NCI-H1930 (cell line): ENCODE measurements at regions not wholly inside any gene's neighbourhood (a gene's known extent, or its start where the extent isn't known, plus 50 kb on each side); places are given as distances from the start of the nearest gene placed in this dataset.
"Not testable (repeated sequence)": the region's sequence is repeated elsewhere in the genome, so short reads cannot be mapped to it uniquely, and the experiment has no call there.

ENCODE experiments used
- DNase-seq, 2 experiments: peaks; one replicate each; lab custom pipeline; 2025; lab: John Stamatoyannopoulos, UW

DNA sequence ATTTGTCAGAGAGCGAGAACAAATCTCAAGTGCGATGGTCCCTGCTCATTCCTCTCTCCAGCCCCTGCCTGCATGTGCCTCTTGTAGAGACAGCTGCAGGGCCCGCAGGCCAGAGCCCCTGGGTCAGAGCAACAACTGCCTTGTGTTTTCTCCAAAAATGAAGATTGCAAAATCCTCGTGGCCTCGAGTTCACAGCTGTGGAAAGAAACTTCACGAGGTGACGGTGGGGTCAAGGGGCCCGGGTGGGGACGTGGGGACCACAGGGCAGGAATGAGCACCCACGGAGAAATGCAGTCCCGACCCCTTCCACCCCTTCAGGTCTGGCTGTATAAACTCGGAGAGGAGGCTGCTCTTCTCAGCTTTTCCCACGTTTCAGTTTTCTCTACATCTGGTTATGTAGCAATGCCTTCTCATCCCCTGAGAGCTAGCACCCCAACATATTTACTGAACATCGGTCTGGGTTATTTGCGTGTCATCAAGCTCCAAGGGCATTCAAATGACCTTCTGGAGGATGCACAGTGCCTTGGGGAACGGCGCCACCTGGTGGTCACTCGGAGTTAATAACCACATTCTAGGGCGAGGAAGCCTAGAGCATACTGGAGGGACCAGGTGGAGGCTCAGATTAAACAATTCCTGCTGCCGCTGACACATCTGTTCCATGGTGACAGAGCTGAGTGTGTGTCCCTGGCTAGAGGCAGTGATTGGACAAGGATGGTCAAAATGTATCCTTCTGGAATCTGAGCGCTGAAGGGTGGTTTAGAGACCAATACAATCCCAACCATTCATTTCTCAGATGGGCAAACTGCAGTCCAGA, 91.4 kb upstream of the CYRIA start:
- DNase-seq: peak; percentile 5 to 41

DNA sequence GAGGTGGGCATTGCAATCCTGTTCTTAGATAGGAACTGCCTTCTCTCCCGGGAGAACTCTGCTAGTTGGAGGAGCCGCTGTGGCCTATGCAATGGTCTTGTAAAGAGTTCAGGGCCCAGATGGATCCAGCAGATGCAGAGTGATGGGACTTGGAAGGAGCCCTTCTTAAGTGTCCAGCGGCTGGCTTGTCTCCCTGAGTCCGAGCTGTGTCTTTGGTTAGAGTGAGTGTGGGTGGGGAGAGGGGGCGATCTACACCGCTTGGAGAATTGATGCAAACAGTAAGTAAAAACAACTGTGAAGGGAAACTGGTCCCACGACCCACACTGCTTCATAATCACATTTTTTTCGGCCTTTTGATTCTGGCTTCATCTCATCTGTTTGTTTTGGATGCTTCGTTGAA, 89.8 kb upstream of the CYRIA start:
- DNase-seq: no peak

DNA sequence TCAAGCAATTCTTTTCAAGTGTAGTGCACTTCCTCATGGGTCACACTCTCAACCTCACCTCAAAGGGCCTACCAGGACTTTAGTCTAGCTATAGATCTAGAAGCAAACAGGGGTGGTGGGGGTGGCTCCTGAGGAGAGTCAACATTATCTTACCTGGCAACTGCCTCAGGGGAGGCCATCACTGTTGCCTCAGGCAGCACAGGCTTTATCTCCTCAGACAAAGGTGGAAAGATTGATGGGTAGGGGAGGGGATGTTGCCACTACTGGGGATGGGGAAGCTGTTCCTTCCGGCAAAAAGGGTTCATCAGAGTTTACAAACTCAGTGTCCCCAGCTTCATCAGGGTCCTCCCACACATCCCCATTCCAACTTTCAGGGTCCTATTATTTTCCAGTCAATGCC, 87.4 kb upstream of the CYRIA start:
- DNase-seq: not testable (repeated sequence)

DNA sequence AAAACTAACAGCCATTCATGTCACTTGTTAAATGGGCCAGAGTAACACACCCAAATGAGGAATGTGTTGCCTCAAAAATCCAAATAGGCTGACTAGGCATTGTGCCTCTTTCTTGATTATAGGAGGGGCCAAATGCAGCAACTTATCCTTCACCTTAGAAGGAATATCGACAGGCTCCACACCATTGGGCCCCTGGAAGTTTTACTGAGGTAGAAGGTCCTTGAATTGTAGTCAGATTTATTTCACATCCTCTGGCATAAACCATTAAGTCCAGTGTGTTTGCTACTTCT, 85.2 kb upstream of the CYRIA start:
- not testable (repeated sequence) for DNase-seq

DNA sequence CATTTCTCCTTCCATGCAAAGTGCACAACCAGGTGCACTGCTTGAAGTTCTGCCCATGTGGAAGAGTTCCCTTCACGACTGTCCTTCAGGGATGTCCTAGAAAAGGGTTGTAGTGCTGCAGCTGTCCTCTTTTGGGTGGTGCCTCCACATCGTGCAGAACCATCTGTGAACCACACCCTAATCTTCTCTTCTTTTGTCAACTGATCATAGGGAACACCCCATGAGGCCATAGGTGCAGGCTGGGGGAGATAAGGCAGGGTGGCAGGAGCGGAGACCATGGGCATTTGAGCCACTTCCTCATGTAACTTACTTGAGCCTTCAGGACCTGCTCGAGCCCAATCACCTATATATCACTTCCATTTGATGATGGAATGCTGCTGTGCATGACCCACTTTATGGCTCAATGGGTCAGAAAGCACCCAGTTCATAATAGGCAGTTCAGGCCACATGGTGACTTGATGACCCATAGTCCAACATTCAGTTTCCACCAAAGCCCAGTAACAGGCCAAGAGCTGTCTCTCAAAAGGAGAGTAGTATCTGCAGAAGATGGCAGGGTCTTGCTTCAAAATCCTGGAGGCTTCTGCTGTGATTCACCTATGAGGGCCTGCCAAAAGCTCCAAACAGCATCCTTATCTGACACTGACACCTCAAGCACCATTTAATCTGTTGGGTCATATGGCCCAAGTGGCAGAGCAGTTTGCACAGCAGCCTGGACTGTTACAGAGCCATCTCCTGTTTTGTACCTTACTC, 84.7 kb upstream of the CYRIA start:
- no peak for DNase-seq

DNA sequence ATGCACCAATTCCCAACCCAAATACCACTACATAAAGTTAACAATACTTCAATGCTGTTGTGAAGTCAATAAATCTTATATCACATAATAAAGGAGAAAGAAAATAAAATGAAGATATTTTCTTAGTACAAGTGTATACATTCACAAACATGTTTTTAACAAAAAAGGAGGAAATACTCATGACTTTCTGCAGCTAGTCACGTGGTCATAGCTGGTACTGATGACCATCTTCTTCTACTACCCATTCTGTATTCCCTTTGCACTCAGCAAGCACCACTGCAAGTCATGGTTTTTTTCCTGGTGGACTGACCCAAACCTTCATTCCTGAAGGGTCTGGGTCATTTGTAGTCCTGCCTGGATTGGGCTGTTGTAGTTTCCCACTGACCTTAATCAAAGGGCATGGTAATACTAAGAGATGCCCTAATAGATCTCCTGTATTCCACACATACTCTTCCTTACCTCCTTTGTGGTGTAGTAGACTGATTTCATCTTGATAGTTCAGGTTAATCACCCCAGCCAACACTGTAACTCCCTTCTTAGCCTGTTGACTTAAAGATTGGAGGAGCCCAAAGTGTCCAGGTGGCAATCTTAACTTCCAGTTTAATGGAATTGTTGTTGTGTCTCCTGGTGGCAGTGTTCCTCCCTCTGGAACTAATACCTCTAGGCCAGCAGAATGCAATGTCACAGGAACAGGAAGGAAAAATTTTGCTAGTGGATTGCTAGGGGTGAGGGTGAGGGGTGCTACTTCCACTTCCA, 83.1 kb upstream of the CYRIA start:
- not testable (repeated sequence) for DNase-seq

DNA sequence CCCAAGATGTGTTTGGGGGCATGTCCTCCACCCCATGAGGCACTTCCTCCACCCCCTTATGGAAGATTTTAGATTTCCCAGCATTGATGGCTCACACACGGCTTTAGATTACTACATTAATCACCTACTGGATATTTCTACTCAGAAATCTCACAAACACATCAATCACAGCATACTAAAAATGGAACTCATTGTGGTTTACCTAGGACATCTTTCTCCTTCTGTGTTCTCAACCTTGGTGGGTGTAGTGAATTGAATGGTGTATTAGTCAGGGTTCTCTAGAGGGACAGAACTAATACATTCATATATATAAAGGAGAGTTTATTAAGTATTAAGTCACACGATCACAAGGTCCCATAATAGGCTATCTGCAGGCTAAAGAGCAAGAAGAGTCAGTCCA, 82.1 kb upstream of the CYRIA start:
- no peak for DNase-seq

DNA sequence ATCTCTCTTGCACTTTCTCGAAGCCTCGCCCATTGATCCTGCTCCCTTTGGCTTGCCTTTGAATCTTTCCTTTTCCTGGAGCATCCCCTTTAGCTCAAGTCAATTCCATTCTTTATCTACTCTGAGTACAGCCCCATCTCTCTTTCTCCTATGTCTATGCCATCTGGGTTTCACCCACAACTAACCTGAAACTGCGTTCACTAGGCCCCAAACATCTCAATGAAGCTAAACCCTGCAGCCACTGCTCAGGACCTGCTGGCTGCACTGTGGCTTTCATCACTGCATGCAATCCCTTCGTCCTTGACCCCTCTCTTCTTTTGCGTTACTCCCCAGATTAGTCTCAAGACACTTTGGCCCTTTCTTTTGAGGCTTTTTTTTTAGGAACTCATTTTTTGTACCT, 81.6 kb upstream of the CYRIA start:
- DNase-seq: no peak

DNA sequence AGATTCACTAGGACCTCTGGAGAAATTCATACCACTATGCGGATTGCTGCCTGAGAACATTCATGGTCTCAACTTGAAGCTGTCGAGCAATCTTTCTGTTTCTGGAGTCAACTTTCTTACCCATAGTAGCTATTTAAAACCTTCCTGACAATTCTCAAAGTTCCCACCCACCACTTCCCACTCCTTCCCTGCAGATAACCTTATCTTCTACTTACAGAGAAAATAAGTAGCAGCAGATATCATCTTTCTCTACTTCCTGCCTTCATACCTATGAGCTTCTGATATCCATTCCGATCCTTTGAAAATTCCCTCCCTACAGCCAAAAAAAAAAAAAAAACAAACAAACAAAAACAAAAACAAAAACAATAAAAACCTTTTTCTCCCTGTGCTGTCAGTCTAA, 81.2 kb upstream of the CYRIA start:
- no peak for DNase-seq

DNA sequence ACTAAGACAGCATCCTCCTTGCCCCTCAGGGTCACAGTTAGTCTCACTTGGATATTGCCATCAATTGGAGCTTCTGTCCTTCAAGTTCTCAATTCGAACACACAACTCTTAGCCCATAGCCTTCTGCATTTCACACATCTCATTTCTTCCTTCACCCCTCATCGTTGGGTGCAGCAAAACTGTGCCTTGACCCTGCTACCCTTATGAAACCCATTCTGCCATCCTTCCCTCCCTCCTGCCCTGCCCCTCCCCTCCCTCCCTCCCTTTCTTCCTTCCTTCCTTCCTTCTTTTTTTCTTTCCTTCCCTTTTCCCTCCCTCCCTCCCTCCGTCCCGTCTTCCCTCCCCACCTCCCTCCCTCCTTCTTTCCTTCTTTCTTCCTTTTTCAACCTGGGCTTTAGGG, 80.7 kb upstream of the CYRIA start:
- DNase-seq: no peak

DNA sequence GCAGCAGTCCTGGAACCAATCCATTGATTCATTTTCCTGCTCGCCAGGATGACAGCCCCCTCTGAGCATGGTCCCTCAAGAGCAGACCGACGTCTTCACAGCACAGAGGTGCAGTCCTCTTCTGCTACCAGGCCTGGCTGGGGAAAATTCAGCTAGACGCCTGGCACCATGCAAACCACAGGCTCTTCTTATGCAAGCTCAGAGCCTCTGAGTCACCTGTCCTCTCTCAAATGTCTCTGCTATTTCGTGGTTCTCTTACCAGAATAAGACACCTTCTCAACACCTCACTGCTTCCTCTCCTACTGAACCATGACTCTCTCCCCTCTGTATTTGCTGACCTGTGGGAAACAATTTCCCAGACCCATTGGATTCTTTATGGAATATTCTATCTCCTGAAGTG, 79.8 kb upstream of the CYRIA start:
- no peak for DNase-seq

DNA sequence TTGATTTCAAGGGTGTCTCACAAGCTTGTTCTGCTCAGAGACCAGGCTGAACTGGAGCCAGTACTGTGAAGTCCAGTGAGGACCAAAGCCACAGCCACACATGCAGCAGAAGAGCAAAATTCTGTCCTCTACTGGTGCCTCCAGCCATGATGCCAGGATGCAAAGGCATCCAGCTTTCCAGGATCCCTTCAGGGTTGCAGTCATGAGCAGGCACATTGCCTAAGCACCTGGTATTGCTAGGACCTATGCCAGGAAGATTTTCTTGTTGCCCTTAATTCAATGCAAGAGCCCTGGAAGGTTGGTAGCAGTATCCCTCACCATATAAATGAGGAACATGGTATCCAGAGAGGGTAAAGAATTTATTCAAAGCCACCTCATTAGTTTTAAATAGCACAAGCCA, 78.9 kb upstream of the CYRIA start:
- no peak for DNase-seq

DNA sequence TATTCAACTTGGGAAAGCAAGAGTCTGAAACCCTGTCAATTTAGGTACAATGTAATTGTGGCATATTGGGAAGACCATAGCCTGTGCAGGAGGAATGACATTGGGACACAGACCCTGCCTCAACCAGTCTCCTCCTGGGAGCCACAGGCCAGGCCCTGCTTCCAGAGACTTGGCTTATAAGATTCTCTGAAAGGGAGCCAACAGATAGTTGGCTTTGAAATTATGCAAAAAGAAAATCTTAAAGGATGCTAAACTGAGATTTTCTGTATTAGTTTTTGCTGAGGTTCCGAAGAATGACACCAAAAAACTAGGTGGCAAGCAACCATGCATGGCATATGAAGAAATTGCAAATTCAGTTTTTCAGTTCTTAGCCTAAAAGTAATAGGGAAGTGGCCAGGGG, 76.4 kb upstream of the CYRIA start:
- no peak for DNase-seq

DNA sequence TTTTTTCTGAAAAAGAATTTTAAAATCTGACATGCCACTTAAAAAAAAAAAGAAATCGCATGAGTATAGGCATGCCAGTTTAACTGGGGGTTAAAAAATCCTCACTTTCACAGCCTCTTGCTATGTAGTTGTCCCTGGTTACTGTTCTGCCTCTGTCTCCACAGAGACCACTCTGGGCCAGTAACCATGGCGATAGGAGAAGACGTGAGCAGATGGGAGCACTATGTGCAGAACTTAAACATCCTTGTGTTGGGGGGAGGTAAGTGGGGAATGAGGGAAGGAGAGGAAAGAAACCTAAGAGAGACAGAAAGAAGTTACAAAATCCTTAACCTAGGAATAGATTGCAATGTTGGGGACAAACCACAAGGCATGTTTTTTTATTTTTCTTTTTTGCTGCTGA, 75.9 kb upstream of the CYRIA start:
- DNase-seq: no peak

DNA sequence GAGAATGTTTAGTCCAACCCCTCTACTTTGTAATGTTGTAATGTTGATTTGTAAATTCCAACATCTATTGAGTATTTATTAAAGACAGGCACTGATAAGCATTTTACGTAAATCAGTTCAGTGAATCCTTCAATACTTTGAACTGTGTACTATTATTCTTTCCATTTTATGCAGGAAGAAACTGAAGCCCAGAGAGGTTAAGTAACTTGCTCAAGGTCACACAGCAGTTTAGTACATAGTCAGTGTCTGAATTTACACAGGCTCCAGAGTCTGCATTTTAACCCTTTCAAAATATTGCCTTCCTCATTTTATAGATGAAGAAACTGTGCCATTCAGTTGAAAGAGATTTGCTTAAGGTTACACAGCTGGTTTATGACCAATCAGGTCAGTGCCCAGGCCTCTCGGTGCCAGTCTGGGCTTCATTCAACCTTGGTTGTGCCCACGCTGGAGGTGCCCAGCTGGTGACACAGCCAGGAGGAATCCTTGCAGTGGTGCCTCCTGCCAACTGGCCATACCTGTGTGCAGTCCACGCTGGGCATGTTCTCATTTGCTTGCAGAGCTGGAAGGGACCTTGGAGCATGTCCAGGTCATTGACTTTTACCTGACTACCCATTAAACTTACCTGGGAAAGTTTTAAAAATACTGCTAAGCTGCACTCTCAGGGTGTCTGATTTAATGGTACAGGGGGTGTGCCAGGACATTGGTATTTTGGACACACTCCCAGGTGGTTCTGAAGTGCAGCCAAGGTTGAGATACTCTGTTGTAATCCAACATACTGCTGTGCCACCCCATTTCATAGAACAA, 74.3 kb upstream of the CYRIA start:
- DNase-seq: no peak

DNA sequence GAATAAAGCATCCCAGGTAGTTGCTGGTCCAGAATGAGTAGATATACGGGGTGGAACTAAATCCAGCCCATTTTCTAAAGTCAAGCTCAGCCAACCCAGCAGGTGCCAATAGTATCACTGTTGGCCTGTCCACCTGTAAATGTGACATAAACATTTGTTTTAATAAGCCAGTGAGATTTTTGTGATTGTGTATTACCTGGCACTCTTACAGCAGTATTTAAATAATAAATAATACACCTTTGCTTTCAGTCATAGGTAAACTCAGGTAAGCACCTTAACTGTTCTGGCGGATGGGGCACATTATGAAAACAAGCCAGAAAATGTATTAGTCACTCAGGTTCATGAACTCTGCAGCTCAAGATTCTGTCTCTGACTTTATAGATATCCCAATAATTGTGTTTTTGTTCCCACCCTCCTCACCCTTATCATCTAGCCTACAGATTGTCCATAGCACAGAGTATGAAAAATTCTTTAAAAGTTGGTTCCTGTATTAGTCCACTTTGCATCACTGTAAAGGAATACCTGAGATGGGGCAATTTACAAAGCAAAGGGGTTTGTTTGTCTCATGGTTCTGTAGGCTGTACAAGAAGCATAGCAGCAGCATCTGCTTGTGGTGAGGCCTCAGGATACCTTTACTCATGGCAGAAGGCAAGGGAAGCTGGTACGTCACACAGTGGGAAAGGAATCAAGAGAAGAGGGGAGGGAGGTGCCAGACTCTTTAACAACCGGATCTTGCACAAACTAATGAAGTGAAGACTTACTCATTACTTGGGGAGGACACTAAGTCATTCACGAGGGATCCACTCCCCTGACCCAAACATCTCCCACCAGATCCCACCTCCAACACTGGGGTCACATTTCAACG, 73.0 kb upstream of the CYRIA start:
- no peak for DNase-seq

DNA sequence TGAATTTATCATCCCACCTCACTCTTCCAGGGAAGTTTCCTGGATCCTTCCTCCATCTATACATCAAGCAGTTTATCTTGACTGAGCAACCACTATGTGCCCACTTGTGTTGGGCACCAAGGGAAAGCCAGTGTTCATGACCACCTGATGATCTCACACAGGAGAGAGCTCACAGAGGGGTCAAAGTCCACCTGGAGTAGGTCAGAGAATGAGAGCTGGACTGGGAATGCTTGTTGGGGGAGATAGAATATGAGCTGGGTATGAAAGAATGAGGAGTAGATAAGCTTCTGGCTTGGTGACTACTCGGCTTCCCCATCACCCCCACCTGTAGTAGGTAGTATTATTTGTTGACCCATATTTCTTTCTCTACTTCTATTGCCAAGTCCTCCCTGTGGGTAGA, 72.2 kb upstream of the CYRIA start:
- DNase-seq: no peak

DNA sequence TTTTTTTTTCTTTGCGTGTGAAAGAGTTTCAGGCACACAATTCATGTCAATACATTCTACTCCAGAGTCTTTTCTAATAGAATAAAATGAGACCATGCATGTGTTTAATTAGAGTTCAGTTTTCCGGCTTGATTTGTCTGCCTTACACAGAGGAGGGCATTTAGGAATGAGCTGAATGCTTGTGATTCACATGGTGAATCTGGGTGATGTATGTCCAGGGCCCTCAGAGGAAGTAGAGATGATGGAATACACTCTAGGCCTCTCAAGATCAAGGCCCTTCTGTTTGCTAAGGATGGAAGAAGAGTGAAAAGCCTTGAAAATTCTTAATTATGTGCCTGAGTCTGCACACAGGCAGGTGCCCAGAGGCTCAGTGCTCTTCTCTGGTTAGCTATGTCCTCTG, 71.0 kb upstream of the CYRIA start:
- DNase-seq: no peak

DNA sequence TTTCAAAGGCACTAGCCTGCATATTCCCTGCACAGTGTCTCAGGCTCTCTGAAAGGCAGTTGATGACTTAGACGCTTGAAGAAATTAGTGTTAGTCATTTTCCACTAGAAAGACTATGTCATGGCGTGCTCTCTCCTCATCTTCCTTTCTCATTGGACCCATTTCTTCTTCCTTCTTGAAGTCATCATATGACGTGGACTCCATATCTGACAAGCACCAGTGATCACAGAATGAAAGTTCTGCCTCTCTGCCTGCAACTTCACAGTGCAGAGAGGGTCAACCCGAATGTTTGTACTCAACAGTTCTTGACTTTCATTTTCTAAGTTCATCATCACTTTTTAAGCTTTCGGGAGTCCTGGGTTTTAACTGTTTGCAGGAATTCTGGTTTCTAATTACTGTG, 63.7 kb upstream of the CYRIA start:
- no peak for DNase-seq

DNA sequence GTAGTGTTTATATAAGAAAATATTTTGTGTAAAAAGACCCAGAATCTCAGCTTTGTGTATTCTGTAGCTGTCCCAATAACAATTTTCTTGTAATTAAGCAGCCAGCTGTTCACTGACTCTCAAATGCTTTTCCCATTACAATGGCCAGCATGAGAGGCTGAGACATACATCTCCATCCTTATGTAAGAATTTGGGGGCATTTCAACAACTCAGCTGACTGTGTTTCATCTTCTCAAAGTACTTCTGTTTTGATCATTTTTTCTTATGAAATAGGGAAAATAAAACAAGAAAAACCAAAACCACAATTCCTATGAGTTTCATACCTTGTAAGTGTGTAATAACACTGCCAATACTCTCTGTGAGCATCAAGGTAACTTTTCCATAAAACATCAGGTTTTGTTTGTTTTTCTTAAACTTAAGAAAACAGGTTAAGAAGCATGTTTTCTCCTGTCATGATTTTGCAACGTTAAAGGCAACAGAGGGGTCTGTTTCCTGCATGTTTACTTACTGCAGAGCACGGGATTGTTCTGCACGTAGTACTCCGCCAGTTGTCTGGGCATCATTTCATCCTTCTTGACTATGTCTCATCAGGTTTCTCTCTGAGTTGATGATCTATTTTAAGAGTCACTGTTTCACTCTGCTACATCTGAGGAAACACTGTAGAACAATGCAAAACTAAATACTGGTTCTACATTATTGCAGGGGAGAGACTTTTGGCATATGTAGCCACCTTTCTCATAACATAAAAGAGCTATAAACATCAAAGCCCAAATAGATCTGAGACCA, 62.9 kb upstream of the CYRIA start:
- no peak for DNase-seq

DNA sequence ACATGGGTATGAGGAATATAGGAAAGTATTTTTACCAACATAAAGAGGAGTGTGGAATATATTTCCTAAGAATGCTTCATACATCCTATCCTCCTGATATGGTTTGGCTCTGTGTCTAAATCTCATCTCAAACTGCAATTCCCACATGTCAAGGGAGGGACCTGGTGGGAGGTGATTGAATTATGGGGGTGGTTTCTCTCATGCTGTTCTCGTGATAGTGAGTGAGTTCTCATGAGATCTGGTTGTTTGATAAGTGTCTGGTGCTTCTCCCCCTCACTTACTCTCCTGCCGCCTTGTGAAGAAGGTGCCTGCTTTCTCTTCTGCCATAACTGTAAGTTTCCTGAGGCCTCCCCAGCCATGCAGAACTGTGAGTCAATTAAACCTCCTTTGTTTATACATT, 62.2 kb upstream of the CYRIA start:
- not testable (repeated sequence) for DNase-seq
